Ascending aorta (tissue), 2 donors: ENCODE measurements at regions not wholly inside any gene's neighbourhood (a gene's known extent, or its start where the extent isn't known, plus 50 kb on each side); places are given as distances from the start of the nearest gene placed in this dataset.

ENCODE experiments used
- DNase-seq, 2 donors: peaks; one replicate each; pipeline ENCODE4 v3.0.0-alpha.2; 2019; ENCODE audit warnings: low spot score in 2 of 2
- H3K27ac ChIP-seq, 2 donors: fragments of 200-600 bp; sonication (generic); one replicate each; pipeline ENCODE4 v1.5.1; 2016 to 2017; ENCODE audit warnings: mild to moderate bottlenecking in 1 of 2
- H3K27me3 ChIP-seq: fragments of 200-600 bp; sonication (generic); one replicate; pipeline ENCODE4 v1.5.1; 2017
- H3K36me3 ChIP-seq, 2 donors: fragments of 200-600 bp; sonication (generic); one replicate each; pipeline ENCODE4 v1.5.1; 2016
- H3K4me1 ChIP-seq, 2 donors: fragments of 200-600 bp; sonication (generic); one replicate each; pipeline ENCODE4 v1.5.1; 2016 to 2017; ENCODE audit warnings: mild to moderate bottlenecking in 1 of 2
- H3K4me3 ChIP-seq, 2 donors: fragments of 200-600 bp; sonication (generic); one replicate each; pipeline ENCODE4 v1.5.1; 2016 to 2017; ENCODE audit warnings: mild to moderate bottlenecking in 1 of 2
- H3K9me3 ChIP-seq, 2 donors: fragments of 200-600 bp; sonication (generic); one replicate each; pipeline ENCODE4 v1.5.1; 2016
- CTCF ChIP-seq, 3 experiments: fragments of 200-600 bp in 2 of 3; fragments of 450-650 bp in 1 of 3; sonication (generic) in 2 of 3; IDR thresholded peaks; one replicate each; pipeline ENCODE4 v1.5.1; 2016 to 2019; ENCODE audit warnings: antibody characterized with exemption in 3 of 3, mild to moderate bottlenecking in 1 of 3, moderate library complexity in 1 of 3
- intact Hi-C: fragments of 100-400 bp; cut with DNase I; formaldehyde crosslinking; loops from one replicate; pipeline ENCODE4 v1.15.1; 2023

- Histone ChIP-seq H3K4me3 (no peak overlapping the region), H3K4me1 (no peaks in the 10 kb centered on the region), H3K27ac (no peak overlapping the region), H3K36me3 (no peaks in the 10 kb centered on the region), H3K9me3 (no peaks in the 10 kb centered on the region), H3K27me3 (no peaks in the 10 kb centered on the region)
- TF ChIP-seq CTCF (IDR thresholded peaks at IDR 0.05), result no peak
- intact Hi-C loops, result no loop called here
- DNase-seq, result no peak
Measured at GRCh38 chr13:75071395-75071794, 410.6 kb downstream of the TBC1D4 start.

GRCh38 chr13:75061909-75062308, 420.1 kb downstream of the TBC1D4 start:
- no peak for TF ChIP-seq CTCF (IDR thresholded peaks at IDR 0.05)
- Histone ChIP-seq H3K9me3 (no peaks in the 10 kb centered on the region), H3K4me1 (no peaks in the 10 kb centered on the region), H3K4me3 (no peak overlapping the region), H3K27ac (no peak overlapping the region), H3K27me3 (no peaks in the 10 kb centered on the region), H3K36me3 (no peaks in the 10 kb centered on the region)
- DNase-seq, result no peak
- intact Hi-C loops, result no loop called here

- no peak overlapping the region for H3K27ac ChIP-seq
- no peaks in the 10 kb centered on the region for H3K36me3 ChIP-seq
- no peaks in the 10 kb centered on the region for H3K27me3 ChIP-seq
- intact Hi-C loops, result no loop called here
- H3K4me1 ChIP-seq, result no peaks in the 10 kb centered on the region
- no peak overlapping the region for H3K4me3 ChIP-seq
- no peaks in the 10 kb centered on the region for H3K9me3 ChIP-seq
- no peak for DNase-seq
- TF ChIP-seq CTCF (IDR thresholded peaks at IDR 0.05), result no peak
Measured at GRCh38 chr13:75055296-75055695, 426.7 kb downstream of the TBC1D4 start.

GRCh38 chr13:75052616-75053015, 429.4 kb downstream of the TBC1D4 start:
- H3K27me3 ChIP-seq, result no peaks in the 10 kb centered on the region
- no peaks in the 10 kb centered on the region for H3K9me3 ChIP-seq
- intact Hi-C loops, result no loop called here
- no peak overlapping the region for H3K27ac ChIP-seq
- TF ChIP-seq CTCF (IDR thresholded peaks at IDR 0.05), result no peak
- H3K36me3 ChIP-seq, result no peaks in the 10 kb centered on the region
- no peak overlapping the region for H3K4me3 ChIP-seq
- DNase-seq, result no peak
- H3K4me1 ChIP-seq, result no peaks in the 10 kb centered on the region

GRCh38 chr13:75050419-75051046, 431.4 kb downstream of the TBC1D4 start:
- H3K4me1 ChIP-seq, result no peaks in the 10 kb centered on the region
- H3K9me3 ChIP-seq, result no peaks in the 10 kb centered on the region
- no peaks in the 10 kb centered on the region for H3K36me3 ChIP-seq
- no peak overlapping the region for H3K4me3 ChIP-seq
- H3K27me3 ChIP-seq, result no peaks in the 10 kb centered on the region
- intact Hi-C loops, result no loop called here
- H3K27ac ChIP-seq, result no peak overlapping the region
- no peak for DNase-seq
- TF ChIP-seq CTCF (IDR thresholded peaks at IDR 0.05), result no peak
